NCI-H2029 (cell line): ENCODE measurements at regions not wholly inside any gene's neighbourhood (a gene's known extent, or its start where the extent isn't known, plus 50 kb on each side); places are given as distances from the start of the nearest gene placed in this dataset.

ENCODE experiments used
- DNase-seq: peaks from one replicate; lab custom pipeline; 2025; lab: John Stamatoyannopoulos, UW

DNA sequence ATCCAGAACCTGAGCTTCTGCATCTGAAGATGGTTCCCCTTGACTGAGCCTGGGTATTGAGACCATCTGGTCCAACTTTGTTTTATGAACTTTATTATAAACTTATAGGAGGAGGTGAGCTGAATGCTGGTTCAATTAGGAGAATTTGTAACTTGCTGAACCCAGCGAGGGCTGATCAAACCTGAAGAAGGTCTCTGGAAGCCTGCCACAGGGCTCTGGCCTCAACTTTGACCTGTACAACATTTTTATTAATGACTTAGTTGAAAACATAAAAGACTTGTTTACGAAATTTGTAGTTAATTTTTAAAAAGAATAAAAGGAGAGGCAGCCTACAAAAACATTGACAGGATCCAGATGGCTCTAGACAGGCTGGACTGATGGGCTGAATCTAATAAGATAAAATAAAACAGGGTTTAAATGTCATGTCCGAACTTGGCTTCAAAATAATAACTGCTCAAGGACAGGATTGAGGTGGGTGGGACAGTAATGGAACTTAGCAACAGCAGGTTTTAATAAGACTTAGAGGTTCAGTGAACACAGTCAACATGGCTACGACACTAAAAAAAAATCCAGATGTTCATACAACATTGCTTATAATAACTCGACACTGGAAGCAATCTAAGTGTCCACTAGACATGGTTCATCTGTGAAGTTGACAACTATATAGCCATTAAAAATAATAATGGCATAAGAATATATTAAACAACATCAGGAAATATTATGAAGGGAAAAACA, 53.4 kb upstream of the GJB5 start:
- no peak for DNase-seq
